ENCODE measurements at regions not wholly inside any gene's neighbourhood (a gene's known extent, or its start where the extent isn't known, plus 50 kb on each side); places are given as distances from the start of the nearest gene placed in this dataset.

- DNase-seq (ENCODE audit: low spot score in 2 of 2), result no peak
Observed at GRCh38 chr10:2676455-2676854, 390.9 kb upstream of the PFKP start.

GRCh38 chr10:2674451-2674850, 392.9 kb upstream of the PFKP start:
- no peaks in the 10 kb centered on the region for H3K4me1 ChIP-seq
- no peaks in the 10 kb centered on the region for H3K27me3 ChIP-seq
- H3K36me3 ChIP-seq, result no peaks in the 10 kb centered on the region
- no peak for TF ChIP-seq CTCF (IDR thresholded peaks at IDR 0.05)
- no peak for TF ChIP-seq POLR2A (IDR thresholded peaks at IDR 0.05)
- H3K27ac ChIP-seq, result no peak overlapping the region
- no peak overlapping the region for H3K4me3 ChIP-seq
- DNase-seq (ENCODE audit: low spot score in 2 of 2), result no peak
- H3K9me3 ChIP-seq, result no peaks in the 10 kb centered on the region

More at GRCh38 chr10:2676455-2676854, 390.9 kb upstream of the PFKP start:
- no peak for TF ChIP-seq POLR2A (IDR thresholded peaks at IDR 0.05)
- no peak for TF ChIP-seq CTCF (IDR thresholded peaks at IDR 0.05)
- no peak for TF ChIP-seq POLR2AphosphoS5 (IDR thresholded peaks at IDR 0.05)
- TF ChIP-seq EP300 (IDR thresholded peaks at IDR 0.05), result no peak
- H3K9me3 ChIP-seq, result no peaks in the 10 kb centered on the region
- WGBS, result 95% methylated on average over 1 of the region's 1 CpG
- H3K4me1 ChIP-seq, result no peaks in the 10 kb centered on the region
- H3K36me3 ChIP-seq, result no peaks in the 10 kb centered on the region
- no peaks in the 10 kb centered on the region for H3K27me3 ChIP-seq
- no peak overlapping the region for H3K27ac ChIP-seq
- H3K4me3 ChIP-seq, result no peak overlapping the region

GRCh38 chr10:2670864-2671263, 396.5 kb upstream of the PFKP start:
- no peak for DNase-seq (ENCODE audit: low spot score in 2 of 2)
- no peaks in the 10 kb centered on the region for H3K27me3 ChIP-seq
- H3K4me1 ChIP-seq, result no peaks in the 10 kb centered on the region
- H3K36me3 ChIP-seq, result no peaks in the 10 kb centered on the region
- TF ChIP-seq CTCF (IDR thresholded peaks at IDR 0.05), result no peak
- no peak for TF ChIP-seq EP300 (IDR thresholded peaks at IDR 0.05)
- TF ChIP-seq POLR2AphosphoS5 (IDR thresholded peaks at IDR 0.05), result no peak
- no peak for TF ChIP-seq POLR2A (IDR thresholded peaks at IDR 0.05)
- H3K9me3 ChIP-seq, result no peaks in the 10 kb centered on the region
- WGBS, result 76% methylated on average over 7 of the region's 7 CpGs
- H3K4me3 ChIP-seq, result no peak overlapping the region
- H3K27ac ChIP-seq, result no peak overlapping the region

GRCh38 chr10:2665772-2666171, 401.6 kb upstream of the PFKP start:
- Histone ChIP-seq H3K4me1 (no peaks in the 10 kb centered on the region), H3K27me3 (no peaks in the 10 kb centered on the region), H3K4me3 (no peak overlapping the region), H3K9me3 (peaks cover 5% of the 10 kb centered on the region), H3K36me3 (no peaks in the 10 kb centered on the region), H3K27ac (no peak overlapping the region)
- DNase-seq (ENCODE audit: low spot score in 2 of 2), result no peak
- TF ChIP-seq CTCF (IDR thresholded peaks at IDR 0.05), result no peak
- no peak for TF ChIP-seq EP300 (IDR thresholded peaks at IDR 0.05)
- TF ChIP-seq POLR2AphosphoS5 (IDR thresholded peaks at IDR 0.05), result no peak
- no peak for TF ChIP-seq POLR2A (IDR thresholded peaks at IDR 0.05)

- DNase-seq (ENCODE audit: low spot score in 2 of 2), result no peak
- Histone ChIP-seq H3K4me3 (no peak overlapping the region), H3K4me1 (no peaks in the 10 kb centered on the region), H3K27ac (no peak overlapping the region), H3K9me3 (peaks cover 5% of the 10 kb centered on the region), H3K36me3 (no peaks in the 10 kb centered on the region), H3K27me3 (no peaks in the 10 kb centered on the region)
- WGBS, result 65% methylated on average over 10 of the region's 10 CpGs
- TF ChIP-seq EP300 (IDR thresholded peaks at IDR 0.05), result no peak
- no peak for TF ChIP-seq POLR2A (IDR thresholded peaks at IDR 0.05)
- TF ChIP-seq CTCF (IDR thresholded peaks at IDR 0.05), result no peak
- no peak for TF ChIP-seq POLR2AphosphoS5 (IDR thresholded peaks at IDR 0.05)
Observed at GRCh38 chr10:2660276-2660675, 407.1 kb upstream of the PFKP start.

All from suprapubic skin (tissue), 4 donors.